Activated naive CD4-positive, alpha-beta T cell treated with anti-CD3 and anti-CD28 coated beads, Interleukin-2, amount 10 ng/mL, durations not matched to agents 7 days and 5 days (primary cell): ENCODE measurements at regions not wholly inside any gene's neighbourhood (a gene's known extent, or its start where the extent isn't known, plus 50 kb on each side); places are given as distances from the start of the nearest gene placed in this dataset.
"Not testable (repeated sequence)": the region's sequence is repeated elsewhere in the genome, so short reads cannot be mapped to it uniquely, and the experiment has no call there.

ENCODE experiments used
- CTCF ChIA-PET: fragments of 350-600 bp; sonication (Branson Sonifier 250); formaldehyde crosslinking; loops from one replicate; lab custom pipeline; 2021; ENCODE audit warnings: antibody characterized with exemption; lab: Charles Lee
- DNase-seq: peaks from one replicate; pipeline ENCODE4 v3.0.0-alpha.2; 2020
- H3K27ac Mint-ChIP-seq: one replicate; pipeline ENCODE4 v1.8.0; 2021; ENCODE audit warnings: mild to moderate bottlenecking, moderate library complexity, mixed read lengths
- H3K27me3 Mint-ChIP-seq: one replicate; pipeline ENCODE4 v1.8.0; 2021; ENCODE audit warnings: mild to moderate bottlenecking, mixed read lengths
- H3K36me3 Mint-ChIP-seq: one replicate; pipeline ENCODE4 v1.8.0; 2021; ENCODE audit warnings: mixed read lengths
- H3K4me1 Mint-ChIP-seq: one replicate; pipeline ENCODE4 v1.8.0; 2021; ENCODE audit warnings: mixed read lengths
- H3K4me3 Mint-ChIP-seq: one replicate; pipeline ENCODE4 v1.8.0; 2021; ENCODE audit warnings: mild to moderate bottlenecking, moderate library complexity, mixed read lengths
- H3K9me3 Mint-ChIP-seq: one replicate; pipeline ENCODE4 v1.8.0; 2021; ENCODE audit warnings: mixed read lengths

DNA sequence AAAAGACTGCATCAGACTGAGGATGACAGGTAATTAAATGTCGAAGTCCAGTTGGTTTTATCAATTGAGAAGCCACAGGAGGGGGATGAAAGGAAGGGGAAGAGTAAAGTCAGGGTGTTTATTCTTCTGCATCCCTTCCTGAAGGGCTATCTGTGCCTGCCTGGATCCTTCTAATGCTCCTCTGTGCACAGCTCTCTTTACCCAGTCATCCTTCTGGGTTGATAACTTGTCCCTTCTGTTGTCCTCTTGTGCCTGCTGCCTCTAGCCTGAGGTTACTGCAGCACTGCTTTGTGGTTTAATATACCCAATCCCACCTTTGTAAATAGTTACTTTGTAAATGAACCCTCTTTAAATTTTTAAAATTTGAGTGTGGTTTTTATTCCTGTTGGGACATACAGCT lies 1127.3 kb downstream of the EPHA7 start:
- H3K4me3 Mint-ChIP-seq = no peak overlapping the region
- no peak overlapping the region for H3K27ac Mint-ChIP-seq
- CTCF ChIA-PET = no interaction called here
- no peak for DNase-seq
- H3K36me3 Mint-ChIP-seq = no peaks in the 10 kb centered on the region
- peaks cover 5% of the 10 kb centered on the region for H3K9me3 Mint-ChIP-seq
- H3K4me1 Mint-ChIP-seq = no peaks in the 10 kb centered on the region
- H3K27me3 Mint-ChIP-seq = no peaks in the 10 kb centered on the region

DNA sequence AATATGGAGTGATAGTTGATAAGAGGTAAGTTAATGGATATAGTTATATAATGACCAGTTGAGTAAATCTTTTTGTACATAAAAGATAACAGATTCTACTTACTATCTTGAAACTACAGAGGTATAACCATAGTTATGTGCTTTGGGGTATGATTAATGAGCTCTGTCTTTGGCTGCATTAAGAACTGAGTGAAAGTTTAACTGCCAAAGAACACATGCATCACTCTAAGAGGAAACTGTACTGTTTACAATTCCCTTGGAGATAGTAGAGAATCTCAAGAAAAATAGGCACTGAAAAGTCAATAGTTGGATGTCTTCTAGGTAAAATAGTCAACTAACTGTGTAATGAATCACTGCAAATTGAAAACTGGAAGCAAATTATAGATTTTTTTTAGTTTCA lies 1129.5 kb downstream of the EPHA7 start:
- no peak overlapping the region for H3K27ac Mint-ChIP-seq
- CTCF ChIA-PET = no interaction called here

DNA sequence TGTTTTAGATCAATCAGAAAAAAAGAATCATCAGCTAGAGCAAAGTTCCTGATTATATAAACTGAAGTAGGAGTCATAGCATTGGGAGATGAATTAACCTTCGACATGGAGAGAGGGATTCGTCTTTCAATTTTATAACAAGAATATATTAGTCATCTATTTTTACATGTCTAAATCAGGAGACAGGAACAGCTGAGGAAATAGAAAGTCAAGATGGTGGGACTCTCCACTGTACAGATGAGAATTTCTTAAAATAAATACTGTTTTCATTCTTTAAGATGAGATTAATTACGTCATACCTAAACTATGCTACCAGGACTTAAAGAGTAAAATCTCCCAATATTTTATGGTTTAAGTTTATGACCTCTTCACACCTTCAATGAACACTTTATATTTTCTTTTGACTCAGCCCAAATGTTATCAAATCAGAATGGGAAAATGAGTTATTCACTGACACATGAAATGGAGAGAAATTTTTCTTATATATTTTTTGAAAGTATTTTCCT lies 1137.7 kb downstream of the EPHA7 start:
- CTCF ChIA-PET = no interaction called here
- Mint-ChIP-seq H3K4me3 (no peak overlapping the region), H3K27me3 (no peaks in the 10 kb centered on the region), H3K4me1 (no peaks in the 10 kb centered on the region), H3K9me3 (peaks cover 3% of the 10 kb centered on the region), H3K36me3 (no peaks in the 10 kb centered on the region), H3K27ac (no peak overlapping the region)
- no peak for DNase-seq

More for the DNA sequence above, 1129.5 kb downstream of the EPHA7 start:
- Mint-ChIP-seq H3K4me1 (no peaks in the 10 kb centered on the region), H3K9me3 (peaks cover 5% of the 10 kb centered on the region), H3K27me3 (no peaks in the 10 kb centered on the region), H3K4me3 (no peak overlapping the region), H3K36me3 (no peaks in the 10 kb centered on the region)
- DNase-seq = no peak

DNA sequence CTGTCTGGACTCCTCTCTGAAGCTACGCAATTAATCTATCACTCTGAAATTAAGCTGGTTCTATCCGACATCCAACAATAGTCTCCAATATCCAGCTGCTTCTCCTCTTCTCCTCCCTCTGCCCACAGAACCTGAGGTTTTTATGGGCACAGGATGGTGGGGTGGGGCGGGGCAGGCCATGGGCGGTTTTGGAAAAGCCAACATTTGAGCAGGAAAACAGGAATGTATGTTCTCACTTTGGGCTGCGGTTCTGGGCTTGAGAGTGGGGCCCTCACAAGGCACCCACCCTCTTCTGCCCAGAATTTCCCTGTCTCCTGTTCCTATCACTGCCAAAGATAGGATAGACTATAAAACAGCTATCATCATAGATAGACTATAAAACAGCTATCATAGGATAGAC lies 1144.2 kb downstream of the EPHA7 start:
- no peaks in the 10 kb centered on the region for H3K27me3 Mint-ChIP-seq
- CTCF ChIA-PET = no interaction called here
- H3K4me1 Mint-ChIP-seq = no peaks in the 10 kb centered on the region
- no peak overlapping the region for H3K4me3 Mint-ChIP-seq
- peaks cover 5% of the 10 kb centered on the region for H3K9me3 Mint-ChIP-seq
- DNase-seq = no peak
- H3K27ac Mint-ChIP-seq = no peak overlapping the region
- no peaks in the 10 kb centered on the region for H3K36me3 Mint-ChIP-seq

DNA sequence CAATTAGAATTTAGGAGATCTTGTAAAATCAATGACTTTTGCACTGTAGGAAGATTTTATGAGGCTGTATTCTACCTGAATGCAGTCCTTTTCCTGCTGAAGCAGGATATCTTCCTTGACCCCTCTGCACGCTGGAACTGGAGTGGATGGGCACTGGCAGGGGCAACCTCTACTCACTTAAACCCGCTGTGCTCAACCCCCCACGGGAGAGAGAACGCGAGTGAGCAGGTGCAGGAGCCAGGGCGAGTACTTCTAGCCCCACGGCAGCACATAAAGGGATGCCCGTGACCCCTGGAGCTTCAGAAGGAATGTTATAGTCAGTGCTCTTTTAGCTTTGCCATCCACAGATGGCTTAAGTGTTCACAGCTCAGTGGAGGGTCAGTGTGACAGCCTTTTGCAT lies 1144.8 kb downstream of the EPHA7 start:
- Mint-ChIP-seq H3K27me3 (no peaks in the 10 kb centered on the region), H3K4me1 (no peaks in the 10 kb centered on the region), H3K9me3 (peaks cover 5% of the 10 kb centered on the region), H3K27ac (no peak overlapping the region), H3K4me3 (no peak overlapping the region), H3K36me3 (no peaks in the 10 kb centered on the region)
- CTCF ChIA-PET = no interaction called here
- no peak for DNase-seq

DNA sequence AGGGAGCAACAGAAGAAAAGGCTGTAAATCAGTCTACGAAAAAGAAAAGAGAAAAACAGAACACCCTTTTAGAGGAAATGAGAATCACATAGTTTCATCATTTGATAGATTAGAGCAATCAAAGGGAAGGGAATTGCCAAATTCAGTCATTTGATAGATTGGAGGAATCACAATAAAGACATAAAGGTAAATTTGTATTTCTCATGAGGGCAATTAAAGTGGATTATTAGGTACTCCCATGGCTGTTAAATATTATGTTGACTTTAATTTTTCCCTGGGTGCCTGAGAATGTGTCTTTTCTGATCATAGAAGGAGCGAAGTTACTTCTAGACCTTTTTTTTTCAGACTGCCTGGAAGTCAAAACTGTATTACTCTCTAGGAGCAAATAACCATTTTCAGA lies 1145.7 kb downstream of the EPHA7 start:
- CTCF ChIA-PET = no interaction called here
- no peak overlapping the region for H3K27ac Mint-ChIP-seq
- H3K4me3 Mint-ChIP-seq = no peak overlapping the region
- H3K4me1 Mint-ChIP-seq = no peaks in the 10 kb centered on the region
- no peaks in the 10 kb centered on the region for H3K27me3 Mint-ChIP-seq
- DNase-seq = no peak
- H3K36me3 Mint-ChIP-seq = no peaks in the 10 kb centered on the region
- H3K9me3 Mint-ChIP-seq = peaks cover 6% of the 10 kb centered on the region

DNA sequence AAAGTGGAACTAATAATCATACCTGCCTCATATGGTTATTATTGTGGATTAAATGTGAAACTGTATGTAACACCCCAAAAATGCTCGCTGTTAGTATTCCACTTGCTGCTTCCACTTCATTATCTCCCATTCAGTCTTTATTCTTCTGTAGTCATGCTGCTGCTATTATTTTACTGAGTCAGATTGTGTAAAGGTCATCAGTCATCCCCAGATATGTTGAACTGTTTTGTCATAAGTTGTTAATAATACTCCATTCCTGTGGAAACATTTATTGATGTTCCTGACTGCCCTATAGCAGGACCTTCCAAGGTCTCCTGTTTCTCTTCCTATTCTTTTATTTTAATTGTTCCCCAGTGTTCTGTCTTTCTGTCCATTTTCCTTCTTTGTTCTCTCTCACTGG lies 1148.3 kb downstream of the EPHA7 start:
- no peaks in the 10 kb centered on the region for H3K4me1 Mint-ChIP-seq
- H3K27me3 Mint-ChIP-seq = no peaks in the 10 kb centered on the region
- H3K27ac Mint-ChIP-seq = no peak overlapping the region
- CTCF ChIA-PET = no interaction called here
- DNase-seq = no peak
- H3K9me3 Mint-ChIP-seq = peaks cover 6% of the 10 kb centered on the region
- no peak overlapping the region for H3K4me3 Mint-ChIP-seq
- no peaks in the 10 kb centered on the region for H3K36me3 Mint-ChIP-seq

DNA sequence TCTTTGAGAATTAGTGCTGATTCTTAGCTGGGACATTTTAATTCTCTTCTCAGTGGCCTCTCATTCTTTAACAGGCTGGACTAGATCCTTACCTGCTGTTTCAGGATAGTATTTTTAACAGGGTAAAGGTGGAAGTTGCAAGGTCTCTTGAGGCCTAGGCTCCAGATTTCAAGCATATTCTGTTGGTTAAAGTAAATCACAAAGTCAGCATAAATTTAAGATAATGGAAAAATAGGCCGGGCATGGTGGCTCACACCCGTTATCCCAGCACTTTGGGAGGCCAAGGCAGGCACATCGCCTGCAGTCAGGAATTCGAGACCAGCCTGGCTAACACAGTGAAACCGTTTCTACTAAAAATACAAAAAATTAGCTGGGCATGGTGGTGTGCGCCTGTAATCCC lies 1149.0 kb downstream of the EPHA7 start:
- Mint-ChIP-seq H3K27me3 (no peaks in the 10 kb centered on the region), H3K27ac (no peak overlapping the region), H3K36me3 (no peaks in the 10 kb centered on the region)

DNA sequence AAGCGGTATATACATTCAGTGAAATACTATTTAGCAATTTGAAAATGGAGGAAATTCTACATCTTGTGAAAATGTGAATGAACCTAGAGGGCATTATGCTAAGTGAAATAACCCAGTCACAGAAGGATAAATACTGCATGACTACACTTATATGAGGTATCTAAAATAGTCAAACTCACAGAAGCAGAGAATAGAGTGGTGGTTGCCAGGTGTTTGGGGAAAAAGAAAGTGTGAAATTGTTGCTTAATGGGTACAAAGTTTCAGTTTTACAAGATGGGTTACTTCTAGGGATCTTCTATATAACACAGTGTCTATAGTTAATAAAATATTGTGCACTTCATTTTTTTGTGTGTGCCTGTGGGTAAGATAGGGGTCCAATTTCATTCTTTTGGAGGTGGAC lies 1152.0 kb downstream of the EPHA7 start:
- CTCF ChIA-PET = no interaction called here
- Mint-ChIP-seq H3K4me3 (no peak overlapping the region), H3K36me3 (no peaks in the 10 kb centered on the region), H3K27me3 (no peaks in the 10 kb centered on the region), H3K9me3 (peaks cover 6% of the 10 kb centered on the region), H3K27ac (no peak overlapping the region), H3K4me1 (no peaks in the 10 kb centered on the region)
- DNase-seq = no peak

More for the DNA sequence above, 1149.0 kb downstream of the EPHA7 start:
- DNase-seq = no peak
- peaks cover 6% of the 10 kb centered on the region for H3K9me3 Mint-ChIP-seq
- CTCF ChIA-PET = no interaction called here
- no peaks in the 10 kb centered on the region for H3K4me1 Mint-ChIP-seq
- no peak overlapping the region for H3K4me3 Mint-ChIP-seq

DNA sequence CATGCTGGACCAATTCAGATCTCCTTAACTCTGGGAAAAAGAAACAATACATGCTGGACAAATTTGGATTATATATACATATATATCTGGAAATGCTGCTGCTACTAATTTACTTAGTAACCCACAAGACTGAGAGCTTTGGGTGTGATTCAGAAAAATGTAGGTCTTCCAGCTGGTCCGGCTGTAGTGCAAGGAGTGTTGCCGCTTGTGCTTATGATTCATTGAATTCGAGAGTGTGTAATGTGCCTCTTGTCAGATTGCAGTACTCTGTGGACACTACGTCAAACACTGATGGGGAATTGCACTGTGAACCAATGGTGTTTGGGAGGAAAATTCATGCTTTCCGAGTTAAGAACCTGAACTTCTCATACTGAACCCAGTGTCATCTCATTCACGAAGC lies 1155.5 kb downstream of the EPHA7 start:
- H3K4me1 Mint-ChIP-seq = no peaks in the 10 kb centered on the region
- no peak for DNase-seq
- peaks cover 8% of the 10 kb centered on the region for H3K9me3 Mint-ChIP-seq
- no peaks in the 10 kb centered on the region for H3K27me3 Mint-ChIP-seq
- CTCF ChIA-PET = no interaction called here
- no peaks in the 10 kb centered on the region for H3K36me3 Mint-ChIP-seq
- no peak overlapping the region for H3K27ac Mint-ChIP-seq
- no peak overlapping the region for H3K4me3 Mint-ChIP-seq

DNA sequence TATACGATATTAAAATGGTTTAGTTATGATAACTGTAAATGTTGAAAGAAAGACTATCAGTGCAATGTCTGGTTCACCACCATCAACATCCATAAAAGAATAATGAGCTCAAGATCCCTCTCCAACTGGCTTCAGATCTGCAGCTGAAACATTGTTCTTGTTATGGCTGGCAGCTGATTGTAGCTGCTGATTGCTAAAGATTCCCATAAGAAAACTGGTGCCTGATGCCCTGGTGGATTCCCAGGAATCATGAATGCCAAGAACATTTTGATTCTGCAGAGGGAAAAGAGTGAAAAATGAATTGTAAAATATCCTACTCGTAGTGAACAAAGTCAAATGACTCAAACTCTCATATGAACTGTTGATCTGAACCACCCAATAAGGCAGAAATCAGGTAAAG lies 1160.2 kb downstream of the EPHA7 start:
- Mint-ChIP-seq H3K27me3 (no peaks in the 10 kb centered on the region), H3K4me3 (no peak overlapping the region), H3K9me3 (peaks cover 6% of the 10 kb centered on the region), H3K27ac (no peak overlapping the region), H3K4me1 (no peaks in the 10 kb centered on the region), H3K36me3 (no peaks in the 10 kb centered on the region)
- CTCF ChIA-PET = no interaction called here
- DNase-seq = no peak

DNA sequence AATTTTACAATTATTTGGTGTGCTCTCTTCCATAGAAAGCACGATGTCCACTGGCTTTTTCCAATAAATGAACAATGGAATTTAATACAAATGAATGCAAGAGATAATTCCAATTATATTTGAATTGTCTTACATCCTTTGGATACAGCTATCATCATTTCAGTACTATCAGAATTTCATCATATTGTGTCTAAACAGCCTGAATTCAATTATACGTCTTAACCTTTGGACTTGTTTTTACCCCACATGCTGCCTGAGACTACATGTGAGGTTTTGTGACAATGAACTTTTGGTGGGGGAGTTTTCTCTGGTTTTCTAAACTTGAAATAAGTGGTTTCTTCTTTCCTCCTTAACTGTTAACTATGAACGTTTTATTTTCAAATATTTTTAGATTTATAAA lies 1176.0 kb downstream of the EPHA7 start:
- no peaks in the 10 kb centered on the region for H3K4me1 Mint-ChIP-seq
- no peak for DNase-seq
- no peak overlapping the region for H3K4me3 Mint-ChIP-seq
- no peak overlapping the region for H3K27ac Mint-ChIP-seq
- CTCF ChIA-PET = no interaction called here
- H3K36me3 Mint-ChIP-seq = no peaks in the 10 kb centered on the region
- H3K27me3 Mint-ChIP-seq = no peaks in the 10 kb centered on the region
- no peaks in the 10 kb centered on the region for H3K9me3 Mint-ChIP-seq

DNA sequence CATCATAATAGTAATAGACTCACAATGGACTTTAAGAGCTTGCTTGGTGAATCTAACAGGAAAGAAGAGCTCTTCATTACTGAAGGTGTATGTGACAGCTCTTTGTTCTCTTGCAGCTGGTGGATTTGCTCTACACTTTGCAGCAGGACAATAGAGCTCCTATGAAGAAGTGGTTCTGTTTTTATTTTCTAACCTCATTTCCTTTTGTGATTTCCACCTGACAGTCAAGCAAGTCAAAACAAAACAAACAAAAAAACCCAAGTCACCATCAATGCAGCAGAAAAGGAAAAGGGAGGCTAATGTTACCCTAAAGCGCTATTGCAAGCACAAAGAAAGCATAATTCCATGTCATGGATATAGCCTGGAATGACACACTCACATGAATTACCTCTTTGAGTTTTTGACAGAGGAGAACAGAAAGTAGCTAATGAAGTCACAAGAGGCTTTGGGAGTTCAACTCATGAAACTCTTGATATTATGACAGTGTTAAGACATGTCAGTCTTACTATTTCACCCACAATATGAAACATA lies 1188.1 kb downstream of the EPHA7 start:
- DNase-seq = no peak
- Mint-ChIP-seq H3K4me1 (no peaks in the 10 kb centered on the region), H3K27me3 (no peaks in the 10 kb centered on the region), H3K4me3 (no peak overlapping the region), H3K36me3 (no peaks in the 10 kb centered on the region), H3K27ac (no peak overlapping the region), H3K9me3 (peaks cover 20% of the 10 kb centered on the region)
- CTCF ChIA-PET = no interaction called here

DNA sequence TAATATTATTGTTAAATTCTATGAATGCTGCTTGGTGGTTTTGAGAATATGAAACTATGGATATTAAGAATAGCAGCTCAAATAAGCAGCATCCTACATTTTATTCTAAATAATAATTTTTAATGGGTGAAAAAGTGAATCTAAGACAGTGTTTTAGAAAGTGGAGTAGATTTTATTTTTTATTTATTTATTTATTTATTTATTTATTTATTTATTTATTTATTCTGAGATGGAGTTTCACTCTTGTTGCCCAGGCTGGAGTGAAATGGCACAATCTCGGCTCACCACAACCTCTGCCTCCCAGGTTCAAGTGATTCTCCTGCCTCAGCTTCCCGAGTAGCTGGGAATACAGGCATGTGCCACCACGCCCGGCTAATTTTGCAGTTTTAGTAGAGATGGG lies 1199.4 kb downstream of the EPHA7 start:
- DNase-seq, H3K27me3 Mint-ChIP-seq, H3K4me3 Mint-ChIP-seq, CTCF ChIA-PET, H3K36me3 Mint-ChIP-seq, H3K4me1 Mint-ChIP-seq, H3K27ac Mint-ChIP-seq: not testable (repeated sequence)
- H3K9me3 Mint-ChIP-seq = peaks cover 16% of the 10 kb centered on the region

DNA sequence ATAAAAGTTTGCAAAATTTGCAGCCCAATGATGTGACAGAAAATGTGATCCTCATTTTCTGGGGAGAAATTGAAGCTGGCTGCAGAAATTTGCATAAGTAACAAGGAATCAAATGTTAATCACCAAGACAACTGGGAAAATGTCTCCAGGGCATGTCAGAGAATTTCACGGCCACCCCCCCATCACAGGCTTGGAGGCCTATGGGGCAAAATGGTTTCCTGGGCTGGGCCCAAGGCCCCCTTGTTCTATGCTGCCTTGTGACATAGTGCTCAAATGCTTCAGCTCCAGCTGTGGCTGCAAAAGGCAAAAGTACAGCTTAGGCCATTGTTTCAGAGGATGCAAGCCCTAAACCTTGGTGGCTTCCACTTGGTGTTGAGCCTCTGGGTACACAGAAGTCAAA lies 1202.6 kb downstream of the EPHA7 start:
- peaks cover 16% of the 10 kb centered on the region for H3K9me3 Mint-ChIP-seq
- no peaks in the 10 kb centered on the region for H3K27me3 Mint-ChIP-seq
- DNase-seq = no peak
- H3K36me3 Mint-ChIP-seq = no peaks in the 10 kb centered on the region
- CTCF ChIA-PET = no interaction called here
- H3K4me1 Mint-ChIP-seq = no peaks in the 10 kb centered on the region
- no peak overlapping the region for H3K27ac Mint-ChIP-seq
- H3K4me3 Mint-ChIP-seq = no peak overlapping the region

DNA sequence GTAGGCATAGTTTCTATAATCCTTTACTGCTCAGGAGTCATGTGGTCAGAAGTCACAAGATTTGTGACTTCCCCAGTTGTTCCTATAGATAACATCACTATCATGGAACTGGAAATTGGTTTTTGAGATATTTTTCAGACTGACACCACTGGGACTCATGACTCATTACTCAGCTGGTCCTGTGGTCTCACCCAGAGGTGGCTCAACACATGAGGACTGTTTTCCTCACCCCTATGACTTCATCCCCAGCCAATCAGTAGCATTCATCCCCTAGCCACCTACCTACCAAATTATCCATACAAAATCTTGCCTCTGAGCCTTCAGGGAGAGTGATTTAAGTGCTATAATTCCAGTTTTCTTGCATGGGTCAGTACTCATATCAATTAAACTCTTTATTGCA lies 1217.7 kb downstream of the EPHA7 start:
- no peaks in the 10 kb centered on the region for H3K4me1 Mint-ChIP-seq
- H3K9me3 Mint-ChIP-seq = peaks cover 8% of the 10 kb centered on the region
- CTCF ChIA-PET = no interaction called here
- H3K27me3 Mint-ChIP-seq = no peaks in the 10 kb centered on the region
- H3K27ac Mint-ChIP-seq = no peak overlapping the region
- no peak overlapping the region for H3K4me3 Mint-ChIP-seq
- DNase-seq = no peak
- no peaks in the 10 kb centered on the region for H3K36me3 Mint-ChIP-seq
